HL-60 (cell line): ENCODE measurements at regions not wholly inside any gene's neighbourhood (a gene's known extent, or its start where the extent isn't known, plus 50 kb on each side); places are given as distances from the start of the nearest gene placed in this dataset.

ENCODE experiments used
- DNase-seq, 2 experiments: peaks; one replicate each; pipeline ENCODE4 v3.0.0-alpha.2; 2010 to 2020; ENCODE audit warnings: low read depth in 1 of 2, low spot score in 1 of 2
- H3K27ac ChIP-seq: fragments of 250-450 bp; sonication (Bioruptor Pico); replicated peaks from 2 replicates; pipeline ENCODE4 v1.5.1; 2020; ENCODE audit warnings: mild to moderate bottlenecking, moderate library complexity
- H3K27me3 ChIP-seq: fragments of 250-450 bp; sonication (Bioruptor Pico); 2 replicates; pipeline ENCODE4 v1.5.1; 2021; ENCODE audit warnings: mild to moderate bottlenecking, moderate library complexity; ENCODE audit not compliant: insufficient read depth, poor library complexity, severe bottlenecking
- H3K4me3 ChIP-seq: replicated peaks from 2 replicates; pipeline ENCODE4 v1.5.1; 2011; ENCODE audit warnings: mild to moderate bottlenecking, control low read depth, low read length; ENCODE audit not compliant: insufficient read depth
- GABPA ChIP-seq: IDR thresholded peaks from 2 replicates; pipeline ENCODE4 v1.6.1; 2012; ENCODE audit warnings: low read depth
- POLR2AphosphoS5 ChIP-seq: IDR thresholded peaks from 2 replicates; pipeline ENCODE4 v1.6.1; 2012; ENCODE audit warnings: low read depth
- SPI1 ChIP-seq: IDR thresholded peaks from 2 replicates; pipeline ENCODE4 v1.6.1; 2012; ENCODE audit warnings: low read depth, mild to moderate bottlenecking, borderline replicate concordance
- TF ChIP-seq, protein P1 (sequence below): IDR thresholded peaks from 2 replicates; pipeline ENCODE4 v1.6.1; 2012; ENCODE audit warnings: low read depth; ENCODE audit not compliant: insufficient replicate concordance
- TF ChIP-seq, protein P2 (sequence below): IDR thresholded peaks from one replicate; pipeline ENCODE4 v1.5.1; 2011; ENCODE audit warnings: low read length, control low read depth, inconsistent platforms; ENCODE audit not compliant: insufficient read depth

DNA sequence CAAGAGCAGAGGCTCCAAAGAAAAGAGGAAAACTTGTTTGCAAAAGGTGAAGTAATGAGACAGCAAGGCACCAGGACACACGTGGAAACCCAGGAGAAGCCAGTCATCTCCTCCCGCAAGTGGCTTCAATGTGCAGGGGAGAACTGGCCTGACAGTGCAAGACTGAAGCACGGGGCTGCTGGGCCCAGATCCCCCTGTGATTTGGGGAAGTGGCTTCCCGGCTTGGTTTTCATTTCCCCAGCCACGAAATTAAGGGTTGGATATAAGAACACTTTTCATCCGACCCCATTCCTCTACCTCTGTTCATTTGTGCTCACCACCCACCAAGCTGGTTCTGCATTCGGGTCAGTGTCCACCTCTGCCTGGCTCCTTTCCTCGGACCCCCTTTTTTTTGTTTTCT lies 306.4 kb downstream of the FGFR2 start:
- no peak overlapping the region for H3K4me3 ChIP-seq
- H3K27ac ChIP-seq, result no peak overlapping the region
- TF ChIP-seq, protein P1, sequence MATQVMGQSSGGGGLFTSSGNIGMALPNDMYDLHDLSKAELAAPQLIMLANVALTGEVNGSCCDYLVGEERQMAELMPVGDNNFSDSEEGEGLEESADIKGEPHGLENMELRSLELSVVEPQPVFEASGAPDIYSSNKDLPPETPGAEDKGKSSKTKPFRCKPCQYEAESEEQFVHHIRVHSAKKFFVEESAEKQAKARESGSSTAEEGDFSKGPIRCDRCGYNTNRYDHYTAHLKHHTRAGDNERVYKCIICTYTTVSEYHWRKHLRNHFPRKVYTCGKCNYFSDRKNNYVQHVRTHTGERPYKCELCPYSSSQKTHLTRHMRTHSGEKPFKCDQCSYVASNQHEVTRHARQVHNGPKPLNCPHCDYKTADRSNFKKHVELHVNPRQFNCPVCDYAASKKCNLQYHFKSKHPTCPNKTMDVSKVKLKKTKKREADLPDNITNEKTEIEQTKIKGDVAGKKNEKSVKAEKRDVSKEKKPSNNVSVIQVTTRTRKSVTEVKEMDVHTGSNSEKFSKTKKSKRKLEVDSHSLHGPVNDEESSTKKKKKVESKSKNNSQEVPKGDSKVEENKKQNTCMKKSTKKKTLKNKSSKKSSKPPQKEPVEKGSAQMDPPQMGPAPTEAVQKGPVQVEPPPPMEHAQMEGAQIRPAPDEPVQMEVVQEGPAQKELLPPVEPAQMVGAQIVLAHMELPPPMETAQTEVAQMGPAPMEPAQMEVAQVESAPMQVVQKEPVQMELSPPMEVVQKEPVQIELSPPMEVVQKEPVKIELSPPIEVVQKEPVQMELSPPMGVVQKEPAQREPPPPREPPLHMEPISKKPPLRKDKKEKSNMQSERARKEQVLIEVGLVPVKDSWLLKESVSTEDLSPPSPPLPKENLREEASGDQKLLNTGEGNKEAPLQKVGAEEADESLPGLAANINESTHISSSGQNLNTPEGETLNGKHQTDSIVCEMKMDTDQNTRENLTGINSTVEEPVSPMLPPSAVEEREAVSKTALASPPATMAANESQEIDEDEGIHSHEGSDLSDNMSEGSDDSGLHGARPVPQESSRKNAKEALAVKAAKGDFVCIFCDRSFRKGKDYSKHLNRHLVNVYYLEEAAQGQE, result no peak
- TF ChIP-seq SPI1 (peak; percentile 78), POLR2AphosphoS5 (no peak)
- TF ChIP-seq, protein P2, sequence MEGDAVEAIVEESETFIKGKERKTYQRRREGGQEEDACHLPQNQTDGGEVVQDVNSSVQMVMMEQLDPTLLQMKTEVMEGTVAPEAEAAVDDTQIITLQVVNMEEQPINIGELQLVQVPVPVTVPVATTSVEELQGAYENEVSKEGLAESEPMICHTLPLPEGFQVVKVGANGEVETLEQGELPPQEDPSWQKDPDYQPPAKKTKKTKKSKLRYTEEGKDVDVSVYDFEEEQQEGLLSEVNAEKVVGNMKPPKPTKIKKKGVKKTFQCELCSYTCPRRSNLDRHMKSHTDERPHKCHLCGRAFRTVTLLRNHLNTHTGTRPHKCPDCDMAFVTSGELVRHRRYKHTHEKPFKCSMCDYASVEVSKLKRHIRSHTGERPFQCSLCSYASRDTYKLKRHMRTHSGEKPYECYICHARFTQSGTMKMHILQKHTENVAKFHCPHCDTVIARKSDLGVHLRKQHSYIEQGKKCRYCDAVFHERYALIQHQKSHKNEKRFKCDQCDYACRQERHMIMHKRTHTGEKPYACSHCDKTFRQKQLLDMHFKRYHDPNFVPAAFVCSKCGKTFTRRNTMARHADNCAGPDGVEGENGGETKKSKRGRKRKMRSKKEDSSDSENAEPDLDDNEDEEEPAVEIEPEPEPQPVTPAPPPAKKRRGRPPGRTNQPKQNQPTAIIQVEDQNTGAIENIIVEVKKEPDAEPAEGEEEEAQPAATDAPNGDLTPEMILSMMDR, result no peak
- H3K27me3 ChIP-seq, result peaks cover 10% of the 10 kb centered on the region
- DNase-seq, result peak in 1 of 2 experiments; percentile 6

DNA sequence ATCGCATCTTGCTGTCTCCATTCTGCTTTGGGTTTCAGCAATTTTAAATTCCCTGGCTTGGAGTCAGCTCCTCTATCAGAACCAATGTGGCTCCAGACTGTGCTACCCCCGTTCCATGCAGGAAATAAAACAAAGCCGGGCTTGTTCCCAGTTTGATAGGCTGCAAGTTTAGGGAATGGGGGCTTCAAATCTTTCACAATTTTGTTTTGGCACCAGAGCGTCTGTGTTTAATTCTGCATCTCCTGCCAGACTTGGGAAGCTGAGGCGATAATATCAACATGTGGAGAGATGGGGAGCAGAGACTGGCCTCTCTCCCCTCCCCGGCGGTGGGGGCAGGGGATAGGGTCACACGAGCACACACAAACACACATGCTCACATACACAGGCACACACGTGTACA lies 305.9 kb downstream of the FGFR2 start:
- Histone ChIP-seq H3K27ac (no peak overlapping the region), H3K27me3 (peaks cover 10% of the 10 kb centered on the region), H3K4me3 (no peak overlapping the region)
- no peak for TF ChIP-seq POLR2AphosphoS5
- TF ChIP-seq, protein P2, result no peak
- no peak for DNase-seq

DNA sequence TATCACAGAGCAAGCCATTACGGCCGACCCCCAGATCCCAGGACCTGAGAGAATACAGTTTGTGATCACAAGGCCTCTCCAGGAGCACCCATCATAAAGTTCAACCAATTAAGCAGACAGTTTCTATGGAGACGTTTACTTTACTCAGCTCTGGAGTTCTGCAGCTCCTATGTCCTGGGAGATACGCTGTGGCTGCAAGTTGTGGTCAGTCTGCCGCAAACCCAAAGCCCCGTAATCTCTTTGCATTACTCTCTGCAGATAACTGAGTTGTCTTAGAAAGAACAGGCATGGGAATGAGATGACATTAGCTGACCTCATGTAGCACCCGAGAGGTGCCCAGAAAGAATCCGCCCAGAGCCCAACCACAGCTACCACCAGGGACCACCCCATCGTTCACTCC lies 305.1 kb downstream of the FGFR2 start:
- Histone ChIP-seq H3K4me3 (no peak overlapping the region), H3K27me3 (peaks cover 10% of the 10 kb centered on the region), H3K27ac (no peak overlapping the region)
- TF ChIP-seq, protein P1, result no peak
- no peak for TF ChIP-seq POLR2AphosphoS5
- no peak for TF ChIP-seq GABPA
- TF ChIP-seq, protein P2, result no peak
- TF ChIP-seq SPI1, result no peak
- no peak for DNase-seq

DNA sequence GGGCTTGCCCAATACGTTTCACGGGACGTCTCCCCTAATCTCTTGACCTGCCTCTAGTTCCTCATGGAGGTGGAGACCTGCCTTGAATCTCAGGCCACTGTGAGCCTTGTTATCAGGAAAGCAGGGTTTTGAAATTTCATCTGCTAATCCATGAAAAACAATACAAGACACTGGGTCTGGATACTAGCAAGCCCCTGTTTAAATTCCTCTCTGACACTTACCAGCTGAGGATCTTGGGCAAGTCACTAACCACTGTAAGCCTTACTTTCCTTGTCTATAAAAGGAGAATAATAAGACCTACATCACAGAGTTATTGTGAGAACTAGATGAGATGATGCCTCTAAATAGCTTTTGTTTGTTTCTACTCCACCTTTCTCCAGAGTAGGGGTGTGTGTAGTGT lies 303.6 kb downstream of the FGFR2 start:
- no peak for DNase-seq
- peaks cover 12% of the 10 kb centered on the region for H3K27me3 ChIP-seq
- no peak overlapping the region for H3K4me3 ChIP-seq
- H3K27ac ChIP-seq, result no peak overlapping the region
- TF ChIP-seq, protein P1, result no peak
- TF ChIP-seq, protein P2, result no peak
- TF ChIP-seq GABPA, result no peak
- TF ChIP-seq POLR2AphosphoS5, result no peak
- no peak for TF ChIP-seq SPI1
